Uterus (tissue), 3 donors: ENCODE measurements at regions not wholly inside any gene's neighbourhood (a gene's known extent, or its start where the extent isn't known, plus 50 kb on each side); places are given as distances from the start of the nearest gene placed in this dataset.

Experiments used
- DNase-seq, 2 donors: peaks; one replicate each; pipeline ENCODE4 v3.0.0-alpha.2; 2019 to 2020
- H3K27ac ChIP-seq, 2 donors: fragments of 200-600 bp; sonication (generic); 1 replicate in 1 of 2; 2 replicates in 1 of 2; pipeline ENCODE4 v1.5.1; 2016 to 2018
- H3K27me3 ChIP-seq, 2 donors: fragments of 200-600 bp; sonication (generic); one replicate each; pipeline ENCODE4 v1.5.1; 2018 to 2019; ENCODE audit warnings: control low read depth in 1 of 2
- H3K36me3 ChIP-seq, 2 donors: fragments of 200-600 bp; sonication (generic); one replicate each; pipeline ENCODE4 v1.5.1; 2019; ENCODE audit warnings: control low read depth in 1 of 2
- H3K4me1 ChIP-seq, 2 donors: fragments of 200-600 bp; sonication (generic); one replicate each; pipeline ENCODE4 v1.5.1; 2018 to 2019; ENCODE audit warnings: control low read depth in 1 of 2
- H3K4me3 ChIP-seq, 2 donors: fragments of 200-600 bp; sonication (generic); 1 replicate in 1 of 2; 2 replicates in 1 of 2; pipeline ENCODE4 v1.5.1; 2018 to 2019; ENCODE audit warnings: mild to moderate bottlenecking in 1 of 2
- H3K9me3 ChIP-seq, 2 donors: fragments of 200-600 bp; sonication (generic); one replicate each; pipeline ENCODE4 v1.5.1; 2019; ENCODE audit warnings: control low read depth in 1 of 2
- CTCF ChIP-seq, 4 experiments: fragments of 200-600 bp in 2 of 4; fragments of 450-650 bp in 2 of 4; sonication (generic) in 2 of 4; IDR thresholded peaks; one replicate each; pipeline ENCODE4 v1.5.1; 2016 to 2019; ENCODE audit warnings: antibody characterized with exemption in 4 of 4, mild to moderate bottlenecking in 2 of 4, moderate library complexity in 1 of 4
- POLR2A ChIP-seq, 2 donors: fragments of 450-650 bp; IDR thresholded peaks; one replicate each; pipeline ENCODE4 v1.6.1; 2016; ENCODE audit warnings: antibody characterized with exemption in 2 of 2, mild to moderate bottlenecking in 1 of 2, moderate library complexity in 1 of 2
- intact Hi-C: fragments of 100-400 bp; cut with DNase I; formaldehyde crosslinking; loops from one replicate; pipeline ENCODE4 v1.15.1; 2023; ENCODE audit warnings: low total_unique reads
- donor health status: DM: yes; HTN: yes; CAD: no.

- no peak for DNase-seq
- TF ChIP-seq POLR2A (IDR thresholded peaks at IDR 0.05) (no peak), CTCF (IDR thresholded peaks at IDR 0.05) (no peak)
- Histone ChIP-seq H3K4me1 (no peaks in the 10 kb centered on the region), H3K4me3 (no peak overlapping the region), H3K36me3 (no peaks in the 10 kb centered on the region), H3K27ac (no peak overlapping the region), H3K9me3 (no peaks in the 10 kb centered on the region), H3K27me3 (no peaks in the 10 kb centered on the region)
- intact Hi-C loops, result no loop called here
These were observed 80.7 kb downstream of the PDCL3 start for GRCh38 chr2:100643467-100643866.

- no peak for TF ChIP-seq POLR2A (IDR thresholded peaks at IDR 0.05)
- TF ChIP-seq CTCF (IDR thresholded peaks at IDR 0.05), result no peak
- no peak for DNase-seq
- intact Hi-C loops, result no loop called here
- no peaks in the 10 kb centered on the region for H3K9me3 ChIP-seq
- H3K4me3 ChIP-seq, result no peak overlapping the region
- H3K36me3 ChIP-seq, result no peaks in the 10 kb centered on the region
- H3K4me1 ChIP-seq, result no peaks in the 10 kb centered on the region
- no peak overlapping the region for H3K27ac ChIP-seq
- no peaks in the 10 kb centered on the region for H3K27me3 ChIP-seq
These were observed 81.2 kb downstream of the PDCL3 start for GRCh38 chr2:100643906-100644501.

GRCh38 chr2:100645695-100646429 lies 83.1 kb downstream of the PDCL3 start:
- TF ChIP-seq CTCF (IDR thresholded peaks at IDR 0.05) (no peak), POLR2A (IDR thresholded peaks at IDR 0.05) (no peak)
- H3K36me3 ChIP-seq, result no peaks in the 10 kb centered on the region
- intact Hi-C loops, result no loop called here

GRCh38 chr2:100647709-100648108 lies 84.9 kb downstream of the PDCL3 start:
- intact Hi-C loops, result no loop called here
- Histone ChIP-seq H3K27me3 (no peaks in the 10 kb centered on the region), H3K4me1 (no peaks in the 10 kb centered on the region), H3K36me3 (no peaks in the 10 kb centered on the region), H3K4me3 (no peak overlapping the region), H3K27ac (no peak overlapping the region), H3K9me3 (no peaks in the 10 kb centered on the region)
- TF ChIP-seq CTCF (IDR thresholded peaks at IDR 0.05) (no peak), POLR2A (IDR thresholded peaks at IDR 0.05) (no peak)
- no peak for DNase-seq

More at GRCh38 chr2:100645695-100646429, 83.1 kb downstream of the PDCL3 start:
- no peaks in the 10 kb centered on the region for H3K9me3 ChIP-seq
- H3K27me3 ChIP-seq, result no peaks in the 10 kb centered on the region
- no peak overlapping the region for H3K27ac ChIP-seq
- no peak for DNase-seq
- no peaks in the 10 kb centered on the region for H3K4me1 ChIP-seq
- no peak overlapping the region for H3K4me3 ChIP-seq

- H3K27me3 ChIP-seq, result no peaks in the 10 kb centered on the region
- no peak for DNase-seq
- H3K4me3 ChIP-seq, result no peak overlapping the region
- TF ChIP-seq POLR2A (IDR thresholded peaks at IDR 0.05) (no peak), CTCF (IDR thresholded peaks at IDR 0.05) (no peak)
- H3K4me1 ChIP-seq, result no peaks in the 10 kb centered on the region
- H3K27ac ChIP-seq, result no peak overlapping the region
- H3K9me3 ChIP-seq, result no peaks in the 10 kb centered on the region
- intact Hi-C loops, result no loop called here
- no peaks in the 10 kb centered on the region for H3K36me3 ChIP-seq
These were observed 87.4 kb downstream of the PDCL3 start for GRCh38 chr2:100650151-100650550.
